HepG2 (cell line): ENCODE measurements at regions not wholly inside any gene's neighbourhood (a gene's known extent, or its start where the extent isn't known, plus 50 kb on each side); places are given as distances from the start of the nearest gene placed in this dataset.

Experiments used
- ARID2 ChIP-seq: sonication (generic); formaldehyde crosslinking; IDR thresholded peaks from 2 replicates; pipeline ENCODE4 v1.8.1; 2022; ENCODE audit warnings: mild to moderate bottlenecking, missing genetic modification reagents, borderline replicate concordance
- ARNTL ChIP-seq: sonication (generic); formaldehyde crosslinking; IDR thresholded peaks from 2 replicates; pipeline ENCODE4 v1.4.0; 2020; ENCODE audit warnings: mild to moderate bottlenecking, missing genetic modification reagents
- BHLHE40 ChIP-seq: IDR thresholded peaks from 2 replicates; pipeline ENCODE4 v1.6.1; 2011; ENCODE audit warnings: low read length, improper control_type of control experiment
- HNRNPK ChIP-seq: fragments of 200-400 bp; formaldehyde crosslinking; IDR thresholded peaks from 2 replicates; pipeline ENCODE4 v1.6.1; 2018; ENCODE audit warnings: low read length, low read depth, moderate library complexity, mild to moderate bottlenecking; ENCODE audit not compliant: poor library complexity, severe bottlenecking
- MEIS1 ChIP-seq: sonication (generic); formaldehyde crosslinking; IDR thresholded peaks from 2 replicates; pipeline ENCODE4 v1.9.0; 2021; ENCODE audit warnings: mild to moderate bottlenecking, missing genetic modification reagents, moderate library complexity, borderline replicate concordance
- MTF1 ChIP-seq: sonication (generic); formaldehyde crosslinking; IDR thresholded peaks from 2 replicates; pipeline ENCODE4 v1.5.0; 2020; ENCODE audit warnings: missing genetic modification reagents
- PAF1 ChIP-seq: IDR thresholded peaks from 2 replicates; pipeline ENCODE4 v1.6.1; 2016; ENCODE audit warnings: missing genetic modification reagents, missing compliant biosample characterization
- RAD21 ChIP-seq: fragments of 450-650 bp; formaldehyde crosslinking; IDR thresholded peaks from 2 replicates; pipeline ENCODE4 v1.5.0; 2020; ENCODE audit warnings: mild to moderate bottlenecking
- REXO4 ChIP-seq: sonication (generic); formaldehyde crosslinking; IDR thresholded peaks from 2 replicates; pipeline ENCODE4 v1.8.0; 2022; ENCODE audit warnings: missing genetic modification reagents, mild to moderate bottlenecking, borderline replicate concordance
- SETDB1 ChIP-seq: sonication (generic); formaldehyde crosslinking; IDR thresholded peaks from 2 replicates; pipeline ENCODE4 v1.5.1; 2020; ENCODE audit warnings: missing genetic modification reagents, mild to moderate bottlenecking, borderline replicate concordance
- SP1 ChIP-seq, 2 experiments: fragments of 450-650 bp in 1 of 2; sonication (generic) in 1 of 2; formaldehyde crosslinking in 1 of 2; IDR thresholded peaks; 2 replicates each; pipeline versions ENCODE4 v1.4.0 to v1.6.1; 2016 to 2020; ENCODE audit warnings: missing genetic modification reagents in 1 of 2
- ZFP90 ChIP-seq: sonication (generic); formaldehyde crosslinking; IDR thresholded peaks from 2 replicates; pipeline ENCODE4 v1.8.0; 2022; ENCODE audit warnings: missing genetic modification reagents, mild to moderate bottlenecking, inconsistent platforms, borderline replicate concordance
- ZNF138 ChIP-seq: sonication (generic); formaldehyde crosslinking; IDR thresholded peaks from 2 replicates; pipeline ENCODE4 v1.5.0; 2020; ENCODE audit warnings: mild to moderate bottlenecking, low read depth, missing genetic modification reagents
- ZNF337 ChIP-seq: sonication (generic); formaldehyde crosslinking; IDR thresholded peaks from 2 replicates; pipeline ENCODE4 v1.5.1; 2020; ENCODE audit warnings: missing genetic modification reagents, low read depth, mild to moderate bottlenecking, borderline replicate concordance
- ZNF557 ChIP-seq: sonication (generic); formaldehyde crosslinking; IDR thresholded peaks from 2 replicates; pipeline ENCODE4 v1.4.0; 2020; ENCODE audit warnings: missing genetic modification reagents
- TF ChIP-seq, protein P1 (sequence below): sonication (generic); formaldehyde crosslinking; IDR thresholded peaks from 2 replicates; pipeline ENCODE4 v1.4.0; 2020; ENCODE audit warnings: missing genetic modification reagents, borderline replicate concordance
- TF ChIP-seq, protein P2 (sequence below): IDR thresholded peaks from 2 replicates; pipeline ENCODE4 v1.6.1; 2016; ENCODE audit warnings: low read depth, control low read depth
- TF ChIP-seq, protein P3 (sequence below): sonication (generic); formaldehyde crosslinking; IDR thresholded peaks from 2 replicates; pipeline ENCODE4 v1.5.0; 2020; ENCODE audit warnings: mild to moderate bottlenecking, missing genetic modification reagents
- TF ChIP-seq, protein P4 (sequence below): sonication (generic); formaldehyde crosslinking; IDR thresholded peaks from 2 replicates; pipeline ENCODE4 v1.5.0; 2020; ENCODE audit warnings: mild to moderate bottlenecking, missing genetic modification reagents, borderline replicate concordance

DNA sequence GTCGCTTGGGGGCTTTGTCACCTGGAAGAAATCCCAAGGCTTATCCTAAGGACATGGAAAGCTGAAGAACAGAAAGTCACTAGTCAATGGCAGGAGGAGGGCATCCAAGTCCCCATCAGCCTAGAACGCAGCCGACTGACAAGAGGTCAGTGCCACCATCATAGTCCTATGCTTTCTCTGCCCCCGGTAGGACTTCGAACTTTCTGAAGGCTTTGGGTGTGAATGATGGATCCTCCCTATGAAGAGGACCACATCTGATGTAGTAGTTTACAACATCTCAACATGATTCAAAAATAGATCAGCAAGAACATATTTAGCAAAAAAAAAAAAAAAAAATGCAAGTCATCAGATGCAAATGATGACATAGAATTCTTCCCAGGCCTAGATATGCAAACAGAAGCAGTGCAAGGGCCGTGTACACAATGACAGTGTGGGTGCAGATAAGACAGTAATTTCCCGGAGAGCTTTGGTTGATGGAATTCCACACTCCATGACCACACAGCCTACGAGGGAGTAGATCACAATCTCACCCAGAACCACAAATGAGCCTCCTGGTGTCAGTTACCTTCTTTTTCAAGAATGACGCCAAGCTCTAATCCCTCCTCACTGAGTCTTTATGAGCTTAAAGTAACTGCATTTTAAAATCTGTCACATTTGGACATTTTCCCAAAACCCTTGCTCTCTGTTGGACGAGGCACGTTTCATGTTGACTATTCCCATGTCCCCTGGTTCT, 88.2 kb downstream of the PSMG1 start (continued):
- TF ChIP-seq, protein P1, sequence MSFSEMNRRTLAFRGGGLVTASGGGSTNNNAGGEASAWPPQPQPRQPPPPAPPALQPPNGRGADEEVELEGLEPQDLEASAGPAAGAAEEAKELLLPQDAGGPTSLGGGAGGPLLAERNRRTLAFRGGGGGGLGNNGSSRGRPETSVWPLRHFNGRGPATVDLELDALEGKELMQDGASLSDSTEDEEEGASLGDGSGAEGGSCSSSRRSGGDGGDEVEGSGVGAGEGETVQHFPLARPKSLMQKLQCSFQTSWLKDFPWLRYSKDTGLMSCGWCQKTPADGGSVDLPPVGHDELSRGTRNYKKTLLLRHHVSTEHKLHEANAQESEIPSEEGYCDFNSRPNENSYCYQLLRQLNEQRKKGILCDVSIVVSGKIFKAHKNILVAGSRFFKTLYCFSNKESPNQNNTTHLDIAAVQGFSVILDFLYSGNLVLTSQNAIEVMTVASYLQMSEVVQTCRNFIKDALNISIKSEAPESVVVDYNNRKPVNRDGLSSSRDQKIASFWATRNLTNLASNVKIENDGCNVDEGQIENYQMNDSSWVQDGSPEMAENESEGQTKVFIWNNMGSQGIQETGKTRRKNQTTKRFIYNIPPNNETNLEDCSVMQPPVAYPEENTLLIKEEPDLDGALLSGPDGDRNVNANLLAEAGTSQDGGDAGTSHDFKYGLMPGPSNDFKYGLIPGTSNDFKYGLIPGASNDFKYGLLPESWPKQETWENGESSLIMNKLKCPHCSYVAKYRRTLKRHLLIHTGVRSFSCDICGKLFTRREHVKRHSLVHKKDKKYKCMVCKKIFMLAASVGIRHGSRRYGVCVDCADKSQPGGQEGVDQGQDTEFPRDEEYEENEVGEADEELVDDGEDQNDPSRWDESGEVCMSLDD (CRISPR knock-in tag): peak; percentile 32; the same call in 1 of the 2 replicates
- TF ChIP-seq ZNF557 (CRISPR knock-in tag) (no peak), MEIS1 (CRISPR knock-in tag) (no peak), SETDB1 (no peak), REXO4 (CRISPR knock-in tag) (no peak), RAD21 (no peak), SP1 (IDR thresholded peaks at IDR 0.05) (no peak), SP1 (CRISPR knock-in tag; IDR thresholded peaks at IDR 0.05) (no peak), BHLHE40 (no peak), MTF1 (no peak), ZNF138 (CRISPR knock-in tag) (no peak), ZFP90 (CRISPR knock-in tag) (peak; percentile 66; the same call in 1 of the 2 replicates), ARNTL (CRISPR knock-in tag) (peak; percentile 33; the same call in 1 of the 2 replicates), PAF1 (CRISPR knock-in tag) (no peak), ZNF337 (no peak), HNRNPK (no peak), ARID2 (CRISPR knock-in tag) (no peak)
- TF ChIP-seq, protein P2, sequence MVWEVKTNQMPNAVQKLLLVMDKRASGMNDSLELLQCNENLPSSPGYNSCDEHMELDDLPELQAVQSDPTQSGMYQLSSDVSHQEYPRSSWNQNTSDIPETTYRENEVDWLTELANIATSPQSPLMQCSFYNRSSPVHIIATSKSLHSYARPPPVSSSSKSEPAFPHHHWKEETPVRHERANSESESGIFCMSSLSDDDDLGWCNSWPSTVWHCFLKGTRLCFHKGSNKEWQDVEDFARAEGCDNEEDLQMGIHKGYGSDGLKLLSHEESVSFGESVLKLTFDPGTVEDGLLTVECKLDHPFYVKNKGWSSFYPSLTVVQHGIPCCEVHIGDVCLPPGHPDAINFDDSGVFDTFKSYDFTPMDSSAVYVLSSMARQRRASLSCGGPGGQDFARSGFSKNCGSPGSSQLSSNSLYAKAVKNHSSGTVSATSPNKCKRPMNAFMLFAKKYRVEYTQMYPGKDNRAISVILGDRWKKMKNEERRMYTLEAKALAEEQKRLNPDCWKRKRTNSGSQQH (CRISPR knock-in tag): 0 out of 2 replicates have a peak, but pooled peaks have one; percentile 41
- TF ChIP-seq, protein P3, sequence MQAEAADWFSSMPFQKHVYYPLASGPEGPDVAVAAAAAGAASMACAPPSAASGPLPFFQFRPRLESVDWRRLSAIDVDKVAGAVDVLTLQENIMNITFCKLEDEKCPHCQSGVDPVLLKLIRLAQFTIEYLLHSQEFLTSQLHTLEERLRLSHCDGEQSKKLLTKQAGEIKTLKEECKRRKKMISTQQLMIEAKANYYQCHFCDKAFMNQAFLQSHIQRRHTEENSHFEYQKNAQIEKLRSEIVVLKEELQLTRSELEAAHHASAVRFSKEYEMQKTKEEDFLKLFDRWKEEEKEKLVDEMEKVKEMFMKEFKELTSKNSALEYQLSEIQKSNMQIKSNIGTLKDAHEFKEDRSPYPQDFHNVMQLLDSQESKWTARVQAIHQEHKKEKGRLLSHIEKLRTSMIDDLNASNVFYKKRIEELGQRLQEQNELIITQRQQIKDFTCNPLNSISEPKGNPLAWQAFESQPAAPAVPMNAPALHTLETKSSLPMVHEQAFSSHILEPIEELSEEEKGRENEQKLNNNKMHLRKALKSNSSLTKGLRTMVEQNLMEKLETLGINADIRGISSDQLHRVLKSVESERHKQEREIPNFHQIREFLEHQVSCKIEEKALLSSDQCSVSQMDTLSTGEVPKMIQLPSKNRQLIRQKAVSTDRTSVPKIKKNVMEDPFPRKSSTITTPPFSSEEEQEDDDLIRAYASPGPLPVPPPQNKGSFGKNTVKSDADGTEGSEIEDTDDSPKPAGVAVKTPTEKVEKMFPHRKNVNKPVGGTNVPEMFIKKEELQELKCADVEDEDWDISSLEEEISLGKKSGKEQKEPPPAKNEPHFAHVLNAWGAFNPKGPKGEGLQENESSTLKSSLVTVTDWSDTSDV: no peak
- TF ChIP-seq, protein P4, sequence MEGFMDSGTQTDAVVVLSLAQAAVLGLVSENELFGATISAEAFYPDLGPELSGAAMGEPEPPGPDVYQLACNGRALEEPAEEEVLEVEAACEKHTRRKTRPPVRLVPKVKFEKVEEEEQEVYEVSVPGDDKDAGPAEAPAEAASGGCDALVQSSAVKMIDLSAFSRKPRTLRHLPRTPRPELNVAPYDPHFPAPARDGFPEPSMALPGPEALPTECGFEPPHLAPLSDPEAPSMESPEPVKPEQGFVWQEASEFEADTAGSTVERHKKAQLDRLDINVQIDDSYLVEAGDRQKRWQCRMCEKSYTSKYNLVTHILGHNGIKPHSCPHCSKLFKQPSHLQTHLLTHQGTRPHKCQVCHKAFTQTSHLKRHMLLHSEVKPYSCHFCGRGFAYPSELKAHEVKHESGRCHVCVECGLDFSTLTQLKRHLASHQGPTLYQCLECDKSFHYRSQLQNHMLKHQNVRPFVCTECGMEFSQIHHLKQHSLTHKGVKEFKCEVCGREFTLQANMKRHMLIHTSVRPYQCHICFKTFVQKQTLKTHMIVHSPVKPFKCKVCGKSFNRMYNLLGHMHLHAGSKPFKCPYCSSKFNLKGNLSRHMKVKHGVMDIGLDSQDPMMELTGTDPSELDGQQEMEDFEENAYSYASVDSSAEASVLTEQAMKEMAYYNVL (CRISPR knock-in tag): peak; percentile 71; the same call in 1 of the 2 replicates
